ENCODE measurements at regions not wholly inside any gene's neighbourhood (a gene's known extent, or its start where the extent isn't known, plus 50 kb on each side); places are given as distances from the start of the nearest gene placed in this dataset.
"Not testable (repeated sequence)": the region's sequence is repeated elsewhere in the genome, so short reads cannot be mapped to it uniquely, and the experiment has no call there.

DNA sequence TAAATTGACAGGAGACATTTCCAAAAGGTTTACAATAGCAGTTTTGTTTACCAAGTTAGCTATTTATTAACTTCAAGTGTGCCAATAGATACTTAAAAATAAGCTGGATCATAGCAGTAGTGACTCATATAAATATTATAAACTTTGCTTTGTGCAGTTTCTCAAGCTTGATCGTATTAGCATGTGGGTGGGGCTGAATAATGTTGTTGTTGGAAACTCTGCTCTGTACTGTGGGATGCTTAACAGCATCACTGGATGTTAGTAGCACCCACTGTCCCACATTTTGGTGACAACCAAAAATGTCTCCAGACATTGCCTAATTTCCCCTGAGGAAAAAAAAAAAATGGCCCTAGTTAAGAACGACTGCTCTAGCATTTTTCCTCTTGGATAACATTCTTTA, 855.2 kb upstream of the ADGRL3 start:
- no peak for DNase-seq (ENCODE audit: low read depth in 2 of 2)

DNA sequence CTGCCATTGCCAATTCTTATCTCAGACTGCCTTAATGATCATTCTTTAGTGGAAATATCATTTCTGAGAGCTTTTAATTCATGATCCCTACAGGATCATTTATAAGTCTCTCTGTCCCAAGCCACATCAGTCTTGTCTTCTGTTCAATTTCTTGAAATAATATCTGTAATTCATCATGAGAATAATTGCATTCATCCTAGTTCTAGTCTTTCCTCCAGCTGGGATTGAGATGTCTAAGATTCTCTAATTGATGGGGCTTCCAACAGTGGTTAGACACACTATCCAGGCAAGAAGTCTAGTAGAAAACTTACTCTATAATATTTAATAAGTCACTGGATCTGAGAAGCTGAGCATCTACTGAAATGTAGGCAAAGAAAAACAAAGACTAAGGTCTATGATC, 854.7 kb upstream of the ADGRL3 start:
- DNase-seq (ENCODE audit: low read depth in 2 of 2) = no peak

DNA sequence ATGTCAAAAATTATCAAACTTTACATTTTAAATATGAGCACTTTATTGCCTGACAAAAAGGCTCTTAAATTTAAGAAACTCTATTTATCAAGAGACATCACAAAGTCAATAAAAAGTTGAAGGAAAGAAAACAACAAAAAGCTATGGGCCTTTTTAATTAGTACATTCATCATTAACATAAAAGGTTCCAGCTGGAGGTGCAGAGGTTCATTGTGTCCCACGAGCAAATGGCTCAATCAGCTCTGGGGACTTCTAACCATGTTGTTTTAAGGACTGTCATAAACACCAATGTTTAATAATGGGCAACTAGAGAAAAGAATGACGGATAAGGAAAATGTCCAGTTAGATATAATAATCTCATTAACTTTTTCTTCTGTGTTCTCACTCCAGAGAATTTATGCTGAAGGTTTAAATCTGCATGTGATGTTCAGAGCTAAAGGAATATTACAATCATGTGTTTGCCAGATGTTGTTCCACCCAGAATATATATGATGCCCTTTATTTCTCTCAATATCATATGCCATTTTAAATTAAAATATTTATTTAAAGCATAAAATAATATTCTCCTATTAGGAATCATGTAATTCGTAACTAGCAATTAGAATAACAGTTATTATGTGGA, 840.3 kb upstream of the ADGRL3 start:
- no peak for DNase-seq (ENCODE audit: low read depth in 2 of 2)

DNA sequence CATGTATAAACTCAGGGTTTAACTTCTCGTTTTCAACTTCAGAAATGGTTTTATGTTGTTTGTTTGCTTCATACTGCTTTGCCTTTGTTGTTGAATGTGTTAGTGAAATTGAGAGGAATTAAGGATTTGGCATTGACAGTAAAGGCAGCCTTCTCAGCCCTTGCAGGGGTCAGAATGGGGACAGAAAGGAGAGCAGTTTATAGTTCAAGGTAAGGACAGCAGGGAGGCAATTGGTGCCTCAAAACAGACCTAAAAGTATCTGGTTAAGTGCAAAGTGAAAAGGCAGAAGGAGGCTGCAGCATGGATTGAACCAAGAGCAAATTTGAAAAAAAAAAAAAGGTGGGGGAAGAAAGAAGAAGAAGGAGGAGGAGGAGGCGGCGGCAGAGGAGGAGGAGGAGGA, 835.0 kb upstream of the ADGRL3 start:
- DNase-seq (ENCODE audit: low read depth in 2 of 2) = no peak

DNA sequence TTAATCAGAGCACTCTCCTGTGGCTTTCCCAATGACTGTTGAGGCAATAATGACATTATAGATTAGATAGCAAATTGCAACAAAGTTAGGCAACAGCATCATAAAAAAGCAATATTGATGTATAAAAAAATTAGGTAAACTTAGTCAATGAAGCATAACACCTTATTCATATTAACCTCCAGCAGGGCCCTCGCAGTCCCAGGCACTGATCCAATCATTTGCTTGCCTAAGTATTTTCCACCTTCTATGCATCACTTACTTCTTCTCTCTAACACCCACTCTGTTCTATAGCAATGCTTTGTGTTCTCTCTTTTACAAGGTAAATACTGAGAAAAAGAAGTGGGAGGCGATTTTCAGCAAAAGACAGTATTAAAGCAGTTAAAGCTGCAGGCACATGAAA, 833.5 kb upstream of the ADGRL3 start:
- DNase-seq (ENCODE audit: low read depth in 2 of 2) = no peak

DNA sequence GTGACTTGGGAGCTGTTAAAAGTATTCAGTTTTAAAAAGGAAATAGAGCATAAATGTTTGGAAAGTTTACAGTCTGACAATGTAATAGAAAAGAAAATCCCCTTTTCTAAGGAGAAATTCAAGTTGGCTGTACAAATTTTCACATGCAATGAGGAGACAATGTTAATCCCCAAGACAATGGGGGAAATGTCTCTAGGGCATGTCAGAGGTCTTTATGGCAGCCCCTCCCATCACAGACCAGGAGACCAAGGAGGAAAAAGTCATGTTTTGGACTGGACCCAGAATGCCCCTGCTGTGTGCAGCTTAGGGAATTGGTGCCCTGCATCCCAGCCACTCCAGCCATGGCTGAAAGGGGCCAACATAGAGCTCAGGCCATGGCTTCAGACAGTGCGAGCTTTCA, 831.1 kb upstream of the ADGRL3 start:
- no peak for DNase-seq (ENCODE audit: low read depth in 2 of 2)

DNA sequence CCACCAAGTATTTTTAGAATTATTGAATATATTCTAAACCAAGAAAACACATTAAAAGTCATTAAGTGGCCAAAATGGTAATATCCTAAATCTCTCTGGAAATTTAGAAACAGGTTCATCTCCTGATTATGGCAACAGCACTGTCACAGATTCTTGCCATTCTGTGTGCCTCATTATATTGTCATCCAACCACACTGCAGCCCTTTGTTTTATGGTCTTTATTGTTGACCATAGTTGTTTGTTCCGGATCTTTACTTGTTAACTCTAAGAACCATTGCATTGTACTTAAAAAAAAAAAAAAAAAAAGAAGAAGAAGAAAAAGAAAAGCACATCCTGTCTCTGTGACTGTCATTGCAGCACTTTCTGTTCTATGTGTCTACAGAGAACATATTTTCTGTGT, 822.1 kb upstream of the ADGRL3 start:
- DNase-seq (ENCODE audit: low read depth in 2 of 2) = no peak

DNA sequence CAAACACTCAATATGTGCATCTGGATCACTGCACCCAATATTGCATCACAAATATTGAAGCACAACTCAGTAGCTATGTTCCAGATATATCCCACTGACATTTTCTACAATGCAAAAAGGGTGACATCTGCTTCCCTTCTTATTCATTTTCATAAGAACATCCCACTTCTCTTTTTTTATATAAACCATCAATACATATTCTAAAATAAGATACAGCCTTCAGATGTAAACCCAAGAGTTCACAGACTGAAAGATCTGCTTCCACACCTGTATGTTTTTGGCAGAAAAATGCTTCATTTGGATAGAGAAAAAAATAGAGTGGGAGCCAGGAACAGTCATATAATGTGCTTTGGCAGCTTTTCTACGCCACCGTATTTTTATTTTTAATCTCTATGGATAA, 815.6 kb upstream of the ADGRL3 start:
- DNase-seq (ENCODE audit: low read depth in 2 of 2) = no peak

DNA sequence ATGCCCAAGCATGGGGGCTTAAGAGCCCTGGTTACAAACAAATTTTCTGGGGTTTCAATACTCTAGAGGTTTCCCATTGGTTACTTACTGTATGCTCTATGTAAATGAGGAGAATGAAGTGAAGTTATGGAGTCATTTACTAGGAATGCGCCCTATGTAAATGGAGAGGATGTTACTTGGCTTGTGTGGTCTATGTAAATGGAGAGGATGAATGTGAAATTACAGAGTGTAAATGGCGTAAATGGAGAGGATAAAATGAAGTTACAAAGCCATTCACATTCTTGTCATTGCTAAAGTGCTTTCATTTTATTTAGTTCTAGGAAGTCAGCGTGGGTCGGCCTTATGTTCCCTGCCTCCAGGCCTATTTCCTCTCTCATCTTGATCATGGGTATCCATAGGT, 810.5 kb upstream of the ADGRL3 start:
- DNase-seq (ENCODE audit: low read depth in 2 of 2) = no peak

DNA sequence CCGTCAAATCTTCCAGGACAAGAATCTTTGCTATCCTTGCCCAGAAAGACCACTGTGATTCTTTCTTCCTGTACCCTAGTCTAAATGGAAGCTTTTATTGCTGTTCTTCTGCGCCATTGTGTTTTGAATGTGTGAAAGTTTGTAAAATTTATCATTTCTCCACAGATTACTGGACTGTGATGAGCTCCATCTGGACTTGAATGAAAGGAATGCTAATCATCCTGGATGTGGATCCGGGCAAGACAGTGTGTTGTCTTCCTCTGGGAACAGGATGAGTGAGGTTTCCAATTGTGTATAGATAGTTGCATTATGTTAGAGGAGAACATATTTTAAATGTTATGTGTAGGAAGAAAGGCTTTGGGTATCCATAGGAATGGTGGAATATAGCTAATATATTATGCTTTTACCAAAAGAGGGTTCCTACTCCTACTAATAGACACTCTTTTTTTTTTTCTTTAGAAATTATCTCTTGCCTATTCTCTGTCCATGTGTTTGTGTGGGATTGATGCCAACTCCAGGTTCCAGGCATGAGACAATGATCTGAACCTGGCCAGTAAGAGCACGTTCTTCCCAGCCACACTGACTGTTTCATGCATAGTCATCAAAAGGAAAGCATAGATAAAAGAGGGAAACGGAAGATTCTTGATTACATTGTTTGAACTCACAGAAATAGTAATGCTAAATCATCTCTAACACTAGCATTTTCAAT, 803.6 kb upstream of the ADGRL3 start:
- DNase-seq (ENCODE audit: low read depth in 2 of 2) = no peak

DNA sequence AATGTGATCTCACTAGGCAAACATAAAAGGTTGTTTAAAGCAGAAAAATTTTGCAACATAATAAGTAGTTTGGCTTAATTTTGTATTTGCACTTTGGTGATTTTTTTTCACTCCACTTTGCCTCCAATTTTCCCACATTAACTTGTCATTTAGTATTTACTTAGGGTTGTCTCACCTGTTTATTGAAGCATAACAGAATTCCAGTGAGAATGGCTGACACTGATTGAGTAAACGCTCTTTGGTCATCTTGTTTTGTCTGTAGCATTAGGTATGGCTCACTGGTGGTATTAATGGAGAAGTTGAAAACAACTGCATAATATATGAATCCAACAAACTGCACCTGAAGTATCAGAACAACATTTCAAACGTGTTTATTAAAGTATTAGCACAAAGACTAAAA, 799.5 kb upstream of the ADGRL3 start:
- no peak for DNase-seq (ENCODE audit: low read depth in 2 of 2)

DNA sequence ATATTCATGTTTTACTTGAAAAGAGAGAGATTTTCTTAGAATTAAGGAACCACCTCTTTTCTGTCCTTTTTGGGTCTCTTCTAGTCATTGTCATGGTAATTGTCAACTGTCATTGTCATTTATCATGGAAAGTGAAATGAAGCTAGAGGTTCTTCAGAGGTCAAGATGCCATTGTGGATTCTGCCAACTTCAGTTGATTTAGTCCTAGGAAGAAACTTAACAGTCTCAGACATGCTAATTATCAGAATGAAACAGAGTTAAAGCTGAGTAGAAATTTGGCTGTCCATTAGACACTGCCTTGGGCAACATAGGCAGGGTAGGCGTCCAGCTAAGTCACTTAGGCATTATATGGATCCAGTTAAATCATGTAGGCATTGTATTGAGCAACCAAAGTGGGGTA, 796.1 kb upstream of the ADGRL3 start:
- DNase-seq (ENCODE audit: low read depth in 2 of 2) = no peak

DNA sequence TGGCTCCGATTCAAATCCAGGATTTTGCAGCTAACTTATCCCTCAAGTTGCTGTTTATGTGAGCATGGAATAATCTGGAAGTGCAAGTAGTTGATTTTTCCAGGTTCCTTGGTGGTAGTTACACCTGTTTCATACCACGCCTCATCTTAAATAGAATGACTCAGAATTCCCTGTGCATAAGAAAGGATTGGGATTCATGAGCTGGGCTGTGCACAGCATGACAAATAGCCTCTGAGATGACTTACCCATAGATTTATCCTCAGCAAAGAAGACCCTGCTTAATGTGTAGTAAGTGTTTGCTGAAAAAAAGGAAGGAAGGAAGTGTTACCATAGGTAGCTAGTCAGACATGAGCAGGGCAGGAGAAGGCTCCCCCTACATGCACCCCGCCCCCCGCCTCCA, 777.7 kb upstream of the ADGRL3 start:
- DNase-seq (ENCODE audit: low read depth in 2 of 2) = no peak

DNA sequence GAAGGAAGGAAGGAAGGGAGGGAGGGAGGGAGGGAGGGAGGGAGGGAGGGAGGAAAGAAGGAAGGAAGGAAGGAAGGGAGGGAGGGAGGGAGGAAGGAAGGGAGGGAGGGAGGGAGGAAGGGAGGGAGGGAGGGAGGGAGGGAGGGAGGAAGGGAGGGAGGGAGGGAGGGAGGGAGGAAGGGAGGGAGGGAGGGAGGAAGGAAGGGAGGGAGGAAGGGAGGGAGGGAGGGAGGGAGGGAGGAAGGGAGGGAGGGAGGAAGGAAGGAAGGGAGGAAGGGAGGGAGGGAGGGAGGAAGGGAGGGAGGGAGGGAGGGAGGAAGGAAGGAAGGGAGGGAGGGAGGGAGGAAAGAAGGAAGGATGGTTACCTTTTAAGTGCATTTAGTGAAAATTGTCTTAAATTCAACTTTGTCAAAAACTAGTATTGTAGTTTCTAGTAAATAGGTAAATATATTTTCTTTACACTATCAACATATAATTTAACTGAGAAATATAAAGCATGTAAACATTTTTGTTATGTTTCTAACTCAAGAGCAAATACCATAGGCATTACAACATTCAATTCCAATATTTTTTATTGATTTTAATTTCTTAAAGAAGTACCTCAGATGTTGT, 776.4 kb upstream of the ADGRL3 start:
- DNase-seq (ENCODE audit: low read depth in 2 of 2) = not testable (repeated sequence)

DNA sequence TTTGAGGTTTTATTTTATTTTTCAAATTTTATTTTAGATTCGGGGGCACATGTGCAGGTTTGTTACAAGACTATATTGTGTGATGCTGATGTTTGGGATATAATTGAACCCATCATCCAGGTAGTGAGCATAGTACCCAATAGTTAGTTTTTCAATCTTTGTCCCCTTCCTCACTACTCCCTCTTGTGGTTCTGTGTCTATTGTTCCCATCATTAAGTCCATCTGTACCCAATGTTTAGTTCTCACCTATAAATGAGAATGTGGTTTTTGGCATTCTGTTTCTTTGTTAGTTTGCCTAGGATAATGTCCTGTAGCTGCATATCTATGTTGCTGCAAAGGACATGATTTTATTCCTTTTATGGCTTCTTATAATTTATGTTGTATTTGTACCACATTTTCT, 767.2 kb upstream of the ADGRL3 start:
- no peak for DNase-seq (ENCODE audit: low read depth in 2 of 2)

DNA sequence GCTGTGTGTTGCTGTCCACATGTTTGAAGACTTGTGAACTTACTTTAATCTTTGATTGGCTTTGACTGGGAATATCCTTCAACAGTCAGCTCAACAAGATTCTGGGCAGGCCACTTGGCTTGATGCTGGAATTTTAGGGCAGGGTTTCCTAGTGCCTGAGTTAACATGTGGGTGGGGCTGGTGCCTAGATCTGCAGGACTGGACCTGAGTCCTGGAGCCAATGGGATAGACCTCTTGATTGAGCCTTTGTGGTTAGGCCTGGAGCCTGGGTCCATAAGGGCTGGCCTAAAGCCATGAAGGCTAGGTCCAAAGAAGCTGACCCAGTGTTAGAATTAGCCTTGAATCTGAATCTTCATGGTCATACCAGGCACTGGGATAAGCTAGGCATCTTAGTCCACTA, 757.1 kb upstream of the ADGRL3 start:
- no peak for DNase-seq (ENCODE audit: low read depth in 2 of 2)

DNA sequence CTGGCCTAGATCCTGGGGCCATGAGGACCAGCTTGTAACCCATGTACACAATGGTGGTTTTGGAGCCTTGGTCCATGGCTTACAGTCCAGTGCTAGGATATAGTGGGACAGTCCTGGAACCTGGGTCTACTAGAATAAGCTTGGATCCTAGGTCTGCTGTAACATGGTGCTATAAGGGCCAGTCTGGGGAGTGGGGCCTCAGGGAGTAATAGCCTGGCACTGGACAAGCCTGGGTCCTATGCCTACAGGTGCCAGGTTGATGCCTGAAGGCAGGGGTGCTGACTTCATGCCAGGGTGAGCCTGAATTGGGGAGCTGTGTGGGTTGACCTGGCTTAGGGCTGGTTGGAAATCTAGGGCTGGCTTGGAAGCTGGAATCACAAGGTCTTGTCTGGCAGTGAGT, 756.3 kb upstream of the ADGRL3 start:
- DNase-seq (ENCODE audit: low read depth in 2 of 2) = no peak

DNA sequence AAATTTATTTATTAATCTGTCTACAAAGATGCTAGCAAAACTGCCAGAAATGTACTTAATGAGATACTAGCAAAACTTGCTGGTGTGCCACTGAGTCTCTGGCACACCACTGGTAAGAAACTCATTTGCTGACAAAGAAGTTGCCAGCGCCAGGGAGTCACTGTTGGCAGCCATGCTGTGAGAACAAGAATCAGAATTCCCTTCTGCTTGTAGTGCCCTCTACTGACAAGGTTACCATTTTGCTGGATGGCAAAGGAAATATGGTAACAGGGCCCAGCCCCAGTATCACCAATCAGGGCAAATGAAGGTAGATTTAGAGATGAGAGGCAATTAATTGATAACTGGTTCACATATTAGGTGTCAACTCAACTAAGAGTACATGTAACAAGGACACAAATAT, 750.1 kb upstream of the ADGRL3 start:
- DNase-seq (ENCODE audit: low read depth in 2 of 2) = no peak

DNA sequence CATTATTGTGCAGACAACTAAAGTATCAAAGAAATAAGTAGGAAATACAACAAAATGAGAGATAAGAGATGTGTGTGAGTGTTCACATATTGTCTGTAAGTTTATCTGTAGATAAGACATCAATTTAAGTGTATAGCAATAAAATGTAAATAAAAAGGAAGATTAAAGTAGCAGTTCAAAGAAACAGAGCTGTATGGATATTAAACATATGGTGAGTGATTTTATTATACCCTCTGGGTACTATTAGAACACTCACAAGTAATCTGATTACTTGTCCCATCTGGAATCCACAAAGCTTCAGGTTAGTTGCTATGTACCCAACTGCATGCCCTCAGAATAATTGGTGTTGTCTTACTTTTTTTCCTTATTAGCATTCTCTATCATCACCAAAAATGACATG, 747.9 kb upstream of the ADGRL3 start:
- DNase-seq (ENCODE audit: low read depth in 2 of 2) = no peak

DNA sequence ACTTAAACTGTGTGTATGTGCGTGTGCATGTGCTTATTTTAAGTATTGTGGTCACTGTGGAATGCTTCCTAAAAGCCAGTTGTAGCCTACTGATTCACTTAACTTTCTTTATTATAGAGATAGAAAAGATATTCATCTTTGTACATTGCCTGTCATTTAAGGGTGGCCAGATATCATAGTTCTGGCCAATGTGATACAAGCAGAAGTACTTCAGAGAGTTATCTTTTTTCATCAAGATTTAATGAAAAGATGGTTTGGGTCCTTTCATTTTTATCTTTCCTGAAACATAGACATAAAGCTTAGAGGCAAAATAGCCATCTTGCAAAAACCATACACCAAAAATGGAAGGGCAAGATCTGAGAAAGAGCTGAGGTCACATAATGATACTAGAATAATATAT, 744.7 kb upstream of the ADGRL3 start:
- DNase-seq (ENCODE audit: low read depth in 2 of 2) = no peak

DNA sequence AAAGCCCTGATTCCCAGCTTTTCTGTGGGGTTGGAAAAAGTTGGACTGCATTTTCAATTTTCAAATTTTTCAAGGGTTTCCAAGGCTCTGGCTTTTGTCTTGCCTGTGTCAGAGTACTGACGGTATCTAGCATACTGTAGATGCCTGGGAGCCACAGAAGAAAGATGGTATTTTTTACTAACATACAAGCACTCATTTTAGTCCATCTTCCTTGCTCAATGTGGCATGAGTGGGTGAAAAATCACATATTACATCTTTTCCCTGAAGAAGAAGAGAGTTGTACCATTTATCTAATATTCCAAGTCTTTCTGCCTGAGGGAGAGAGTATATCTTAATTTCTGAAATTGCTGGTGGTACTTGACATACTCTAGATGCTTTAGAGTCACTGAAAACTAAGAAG, 738.6 kb upstream of the ADGRL3 start:
- DNase-seq (ENCODE audit: low read depth in 2 of 2) = no peak

DNA sequence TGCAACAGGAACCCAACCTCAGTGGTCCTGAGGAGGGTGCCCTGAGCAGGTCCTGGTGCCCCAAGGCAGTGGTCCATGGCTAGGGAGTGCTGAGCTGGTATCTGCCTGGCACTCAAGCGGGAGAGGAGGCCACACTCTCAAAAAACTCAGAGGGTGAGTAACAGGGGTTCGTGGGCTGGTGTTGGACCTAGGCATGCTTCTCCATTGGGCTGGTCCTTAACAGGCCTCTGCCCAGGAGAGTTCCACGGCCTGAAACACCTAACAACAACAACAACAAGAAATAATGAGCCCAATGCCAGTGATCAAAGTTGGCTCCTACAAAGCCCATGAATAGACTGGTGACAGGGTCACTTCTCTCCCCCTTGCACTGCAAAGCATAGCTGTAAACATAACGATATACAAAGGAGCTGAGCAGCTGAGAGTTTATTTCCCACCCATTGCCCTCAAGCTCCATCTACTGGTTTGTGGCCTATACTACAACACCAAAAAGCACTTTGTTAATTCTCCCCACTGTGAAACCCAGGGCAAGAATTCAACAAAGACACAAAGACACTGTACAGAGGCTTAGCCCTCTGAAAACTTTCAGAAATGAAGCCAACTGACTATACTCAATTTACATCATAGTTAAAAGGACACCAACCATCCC, 736.1 kb upstream of the ADGRL3 start:
- no peak for DNase-seq (ENCODE audit: low read depth in 2 of 2)

DNA sequence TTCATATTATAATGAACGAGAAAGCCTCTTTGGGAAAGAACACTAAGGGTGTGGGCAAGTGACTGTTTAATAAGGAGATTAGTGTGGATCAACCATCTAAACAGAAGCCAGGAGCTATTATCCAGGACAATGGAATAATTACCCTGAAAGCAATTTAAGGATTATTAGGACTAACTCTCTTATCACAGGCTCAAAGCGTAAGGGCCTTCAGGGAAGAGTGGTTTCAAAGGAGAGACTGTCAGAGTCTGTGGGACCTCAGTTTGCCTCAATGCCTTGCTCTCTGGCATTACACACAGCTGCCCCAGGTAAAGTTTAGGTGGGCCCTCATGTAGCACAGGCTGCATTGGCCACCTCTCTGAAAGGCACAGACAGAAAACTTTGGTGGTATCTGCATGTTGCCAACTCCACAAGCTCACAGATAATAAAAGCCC, 717.2 kb upstream of the ADGRL3 start:
- DNase-seq (ENCODE audit: low read depth in 2 of 2) = no peak

Measured in stimulated activated CD4-positive, alpha-beta T cell treated with anti-CD3 and anti-CD28 coated beads, Interleukin-1b, Interleukin-23, amount 100 ng/mL, for 1 hour (primary cell).